ENCODE measurements at regions not wholly inside any gene's neighbourhood (a gene's known extent, or its start where the extent isn't known, plus 50 kb on each side); places are given as distances from the start of the nearest gene placed in this dataset.
A peak's percentile ranks its signal among the peaks of the same experiment; 100 is the strongest.

- DNase-seq, result no peak
These were observed 394.5 kb upstream of the HNRNPA3 start for GRCh38 chr2:176818076-176818475.

- DNase-seq, result no peak
These were observed 394.0 kb upstream of the HNRNPA3 start for GRCh38 chr2:176818617-176819016.

- DNase-seq, result no peak
These were observed 393.3 kb upstream of the HNRNPA3 start for GRCh38 chr2:176819306-176819705.

GRCh38 chr2:176820371-176820932 is 392.1 kb upstream of the HNRNPA3 start:
- DNase-seq, result no peak

- no peak for DNase-seq
These were observed 391.2 kb upstream of the HNRNPA3 start for GRCh38 chr2:176821350-176821749.

- no peak for DNase-seq
These were observed 390.5 kb upstream of the HNRNPA3 start for GRCh38 chr2:176822060-176822459.

GRCh38 chr2:176826356-176826755 is 386.2 kb upstream of the HNRNPA3 start:
- no peak for DNase-seq

GRCh38 chr2:176826984-176827668 is 385.5 kb upstream of the HNRNPA3 start:
- DNase-seq, result peak in 1 of 2 donors; percentile 11

- no peak for DNase-seq
These were observed 382.2 kb upstream of the HNRNPA3 start for GRCh38 chr2:176830362-176830761.

GRCh38 chr2:176832086-176832485 is 380.5 kb upstream of the HNRNPA3 start:
- DNase-seq, result no peak

GRCh38 chr2:176833671-176834070 is 378.9 kb upstream of the HNRNPA3 start:
- no peak for DNase-seq

GRCh38 chr2:176834226-176834625 is 378.4 kb upstream of the HNRNPA3 start:
- no peak for DNase-seq

GRCh38 chr2:176843208-176843607 is 369.4 kb upstream of the HNRNPA3 start:
- DNase-seq, result no peak

- DNase-seq, result no peak
These were observed 368.1 kb upstream of the HNRNPA3 start for GRCh38 chr2:176844461-176844860.

GRCh38 chr2:176845718-176846117 is 366.9 kb upstream of the HNRNPA3 start:
- no peak for DNase-seq

- no peak for DNase-seq
These were observed 365.0 kb upstream of the HNRNPA3 start for GRCh38 chr2:176847575-176847974.

- DNase-seq, result no peak
These were observed 363.8 kb upstream of the HNRNPA3 start for GRCh38 chr2:176848844-176849243.

GRCh38 chr2:176851200-176851888 is 361.2 kb upstream of the HNRNPA3 start:
- no peak for DNase-seq

GRCh38 chr2:176851889-176852483 is 360.6 kb upstream of the HNRNPA3 start:
- DNase-seq, result no peak

- DNase-seq, result no peak
These were observed 359.9 kb upstream of the HNRNPA3 start for GRCh38 chr2:176852667-176853066.

GRCh38 chr2:176854062-176854461 is 358.5 kb upstream of the HNRNPA3 start:
- DNase-seq, result no peak

GRCh38 chr2:176854878-176855277 is 357.7 kb upstream of the HNRNPA3 start:
- DNase-seq, result no peak

- no peak for DNase-seq
These were observed 355.9 kb upstream of the HNRNPA3 start for GRCh38 chr2:176856683-176857082.

GRCh38 chr2:176865336-176865735 is 347.3 kb upstream of the HNRNPA3 start:
- DNase-seq, result peak in 1 of 2 donors; percentile 28

All from inflammatory macrophage (primary cell).